ENCODE measurements at regions not wholly inside any gene's neighbourhood (a gene's known extent, or its start where the extent isn't known, plus 50 kb on each side); places are given as distances from the start of the nearest gene placed in this dataset.
"Not testable (repeated sequence)": the region's sequence is repeated elsewhere in the genome, so short reads cannot be mapped to it uniquely, and the experiment has no call there.

- H3K27me3 ChIP-seq (ENCODE audit: control insufficient read depth, insufficient read depth, low read length) = peaks cover 12% of the 10 kb centered on the region
- no peak overlapping the region for H3K4me3 ChIP-seq (ENCODE audit: low read depth, low read length)
- no peak for DNase-seq (ENCODE audit: low read depth)
- no peaks in the 10 kb centered on the region for H3K36me3 ChIP-seq (ENCODE audit: control insufficient read depth, insufficient read depth, low read length)
- no peak for TF ChIP-seq CTCF (IDR thresholded peaks at IDR 0.05; ENCODE audit: insufficient read depth, low read length, poor library complexity, severe bottlenecking)
Measured at GRCh38 chr20:48126227-48126740, 341.0 kb upstream of the SULF2 start.

GRCh38 chr20:48124960-48125359 is 339.7 kb upstream of the SULF2 start:
- H3K4me3 ChIP-seq (ENCODE audit: low read depth, low read length) = no peak overlapping the region
- peaks cover 12% of the 10 kb centered on the region for H3K27me3 ChIP-seq (ENCODE audit: control insufficient read depth, insufficient read depth, low read length)
- H3K36me3 ChIP-seq (ENCODE audit: control insufficient read depth, insufficient read depth, low read length) = no peaks in the 10 kb centered on the region
- no peak for DNase-seq (ENCODE audit: low read depth)
- no peak for TF ChIP-seq CTCF (IDR thresholded peaks at IDR 0.05; ENCODE audit: insufficient read depth, low read length, poor library complexity, severe bottlenecking)

DNA sequence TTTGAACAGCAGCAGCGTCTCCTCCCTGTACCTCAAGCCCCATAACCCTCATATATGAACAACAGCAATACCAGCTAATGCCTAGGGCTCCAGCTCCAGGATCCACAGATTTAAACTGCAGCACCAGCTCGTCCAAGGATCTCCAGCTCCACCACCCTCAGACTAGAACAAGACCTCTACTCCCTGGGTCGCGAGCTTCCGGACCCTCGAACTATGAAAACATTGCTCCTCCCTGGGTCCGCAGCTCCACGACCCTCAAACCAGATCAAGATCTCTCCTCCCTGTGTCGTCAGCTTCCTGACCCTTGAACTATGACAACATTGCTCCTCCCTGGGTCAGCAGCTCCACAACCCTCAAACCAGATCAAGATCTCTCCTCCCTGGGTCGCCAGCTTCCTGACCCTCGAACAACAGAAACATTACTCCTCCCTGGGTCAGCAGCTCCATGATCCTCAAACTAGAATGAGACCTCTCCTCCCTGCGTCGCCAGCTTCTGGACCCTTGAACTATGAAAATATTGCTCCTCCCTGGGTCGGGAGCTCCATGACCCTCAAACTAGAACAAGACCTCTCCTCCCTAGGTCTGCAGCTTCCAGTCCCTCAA is 339.0 kb upstream of the SULF2 start:
- no peaks in the 10 kb centered on the region for H3K36me3 ChIP-seq (ENCODE audit: control insufficient read depth, insufficient read depth, low read length)
- DNase-seq (ENCODE audit: low read depth) = no peak
- no peak overlapping the region for H3K4me3 ChIP-seq (ENCODE audit: low read depth, low read length)
- H3K27me3 ChIP-seq (ENCODE audit: control insufficient read depth, insufficient read depth, low read length) = peaks cover 12% of the 10 kb centered on the region
- TF ChIP-seq CTCF (IDR thresholded peaks at IDR 0.05; ENCODE audit: insufficient read depth, low read length, poor library complexity, severe bottlenecking) = no peak

DNA sequence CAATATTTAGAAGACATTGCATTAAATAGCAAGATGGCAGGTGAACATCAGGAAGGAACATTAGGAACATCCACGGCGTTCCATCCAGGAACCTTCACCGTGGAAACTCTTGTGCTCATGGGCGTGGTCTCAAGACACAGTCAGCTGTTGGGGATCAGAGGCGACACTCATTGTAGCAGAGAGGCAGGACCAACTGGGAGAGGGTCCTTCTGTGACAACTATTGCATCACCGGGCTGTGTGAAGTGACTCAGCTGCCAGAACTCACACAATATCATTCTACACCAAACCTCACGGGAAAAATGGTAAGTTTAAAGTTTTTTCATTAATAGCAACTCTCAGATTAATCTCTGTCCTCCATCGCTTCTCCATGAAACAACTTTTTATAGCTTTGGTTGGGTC is 334.8 kb upstream of the SULF2 start:
- peaks cover 8% of the 10 kb centered on the region for H3K27me3 ChIP-seq (ENCODE audit: control insufficient read depth, insufficient read depth, low read length)
- H3K4me3 ChIP-seq (ENCODE audit: low read depth, low read length) = no peak overlapping the region
- H3K36me3 ChIP-seq (ENCODE audit: control insufficient read depth, insufficient read depth, low read length) = no peaks in the 10 kb centered on the region
- no peak for DNase-seq (ENCODE audit: low read depth)
- no peak for TF ChIP-seq CTCF (IDR thresholded peaks at IDR 0.05; ENCODE audit: insufficient read depth, low read length, poor library complexity, severe bottlenecking)

DNA sequence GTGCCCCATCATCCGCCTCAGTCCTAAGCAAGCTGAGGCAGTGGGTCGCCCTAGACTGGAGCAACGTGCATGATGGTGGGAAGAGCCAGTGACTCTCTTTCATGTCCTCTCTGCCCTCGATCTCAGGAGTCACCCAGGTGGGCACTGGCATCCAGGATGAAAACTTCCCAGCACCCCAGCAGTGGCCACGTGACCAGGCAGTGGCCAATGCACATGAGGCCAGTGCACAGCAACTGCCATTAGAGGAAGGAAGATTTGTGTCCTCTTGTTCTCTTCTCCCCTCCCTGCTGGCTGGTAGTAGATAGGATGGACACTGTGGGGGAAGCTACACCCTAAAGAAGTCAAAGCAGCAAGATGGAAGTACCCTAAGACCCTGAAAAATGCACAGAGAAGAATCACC is 334.1 kb upstream of the SULF2 start:
- H3K4me3 ChIP-seq (ENCODE audit: low read depth, low read length); DNase-seq (ENCODE audit: low read depth); H3K27me3 ChIP-seq (ENCODE audit: control insufficient read depth, insufficient read depth, low read length); H3K36me3 ChIP-seq (ENCODE audit: control insufficient read depth, insufficient read depth, low read length): not testable (repeated sequence)

GRCh38 chr20:48115502-48115901 is 330.2 kb upstream of the SULF2 start:
- H3K36me3 ChIP-seq (ENCODE audit: control insufficient read depth, insufficient read depth, low read length) = no peaks in the 10 kb centered on the region
- no peak for TF ChIP-seq CTCF (IDR thresholded peaks at IDR 0.05; ENCODE audit: insufficient read depth, low read length, poor library complexity, severe bottlenecking)
- no peaks in the 10 kb centered on the region for H3K27me3 ChIP-seq (ENCODE audit: control insufficient read depth, insufficient read depth, low read length)
- DNase-seq (ENCODE audit: low read depth) = no peak
- no peak overlapping the region for H3K4me3 ChIP-seq (ENCODE audit: low read depth, low read length)
